A549 (cell line): ENCODE measurements at regions not wholly inside any gene's neighbourhood (a gene's known extent, or its start where the extent isn't known, plus 50 kb on each side); places are given as distances from the start of the nearest gene placed in this dataset.
"Not testable (repeated sequence)": the region's sequence is repeated elsewhere in the genome, so short reads cannot be mapped to it uniquely, and the experiment has no call there.

Source experiments
- ATAC-seq, 2 experiments: fragments of 200-7000 bp in 1 of 2; fragments of >200 bp in 1 of 2; cut with Nextera tagmentation in 1 of 2; cut with Tn5 transposase in 1 of 2; 3 replicates each; pipeline versions ENCODE4 v1.8.0 to v1.9.1; 2018 to 2020; ENCODE audit warnings: mild to moderate bottlenecking in 1 of 2, moderate library complexity in 1 of 2
- CTCF ChIA-PET: fragments of 300-600 bp; sonication (Branson Sonifier 250); formaldehyde crosslinking; extraction: SDS; loops from one replicate; lab custom pipeline; 2021; ENCODE audit warnings: antibody characterized with exemption, inconsistent platforms; lab: Yijun Ruan, JAX
- POLR2A ChIA-PET: fragments of 350-600 bp; formaldehyde crosslinking; extraction: SDS; loops from one replicate; lab custom pipeline; 2021; ENCODE audit warnings: antibody characterized with exemption, inconsistent platforms; lab: Yijun Ruan, JAX
- DNase-seq, 2 experiments: peaks; one replicate each; pipeline versions ENCODE4 v3.0.0 to v3.0.0-alpha.2; 2011 to 2016; ENCODE audit warnings: low read depth in 1 of 2, low spot score in 1 of 2
- FAIRE-seq: peaks from 2 replicates; lab custom pipeline; 2011; peaks lifted over from hg19 to GRCh38; lab: Jason Lieb, UNC
- H3K27ac ChIP-seq, 2 experiments: fragments of >200 bp; sonication (Bioruptor Twin); formaldehyde crosslinking; 3 replicates each; pipeline ENCODE4 v1.5.1; 2016 to 2017
- H3K4me1 ChIP-seq: fragments of >200 bp; sonication (Bioruptor Twin); formaldehyde crosslinking; 3 replicates; pipeline ENCODE4 v1.6.1; 2016
- H3K4me2 ChIP-seq: fragments of >200 bp; sonication (Bioruptor Twin); formaldehyde crosslinking; 3 replicates; pipeline ENCODE4 v1.6.1; 2016
- H3K4me3 ChIP-seq: fragments of >200 bp; sonication (Bioruptor Twin); formaldehyde crosslinking; 3 replicates; pipeline ENCODE4 v1.5.1; 2016
- H3K9me3 ChIP-seq: fragments of >200 bp; sonication (Bioruptor Twin); formaldehyde crosslinking; 3 replicates; pipeline ENCODE4 v1.6.1; 2016
- WGBS: methylation state at CpG from one replicate; pipeline ENCODE4 v1.1.6; 2017; ENCODE audit errors: missing lambda C conversion rate; 5-methylcytosine and 5-hydroxymethylcytosine counted together

DNA sequence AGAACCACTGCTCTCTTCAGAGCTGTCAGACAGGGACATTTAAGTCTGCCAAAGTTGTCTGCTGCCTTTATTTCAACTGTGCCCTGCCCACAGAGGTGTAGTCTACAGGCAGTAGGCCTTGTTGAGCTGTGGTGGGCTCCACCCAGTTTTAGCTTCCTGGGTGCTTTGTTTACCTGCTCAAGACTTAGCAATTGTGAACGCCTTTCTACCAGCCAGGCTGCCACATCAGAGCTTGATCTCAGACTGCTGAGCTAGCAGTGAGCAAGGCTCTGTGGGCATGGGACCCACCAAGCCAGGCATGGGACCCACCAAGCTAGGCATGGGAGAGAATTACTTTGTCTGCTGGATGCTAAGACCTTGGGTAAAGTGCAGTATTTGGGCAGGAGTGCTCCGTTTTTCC is 351.8 kb downstream of the CDY1 start:
- H3K4me2 ChIP-seq, DNase-seq, POLR2A ChIA-PET, H3K4me1 ChIP-seq, H3K4me3 ChIP-seq, ATAC-seq, FAIRE-seq, CTCF ChIA-PET, H3K27ac ChIP-seq, H3K9me3 ChIP-seq: not testable (repeated sequence)
- WGBS, result no CpG with 5 or more reads among the region's 2 CpGs

DNA sequence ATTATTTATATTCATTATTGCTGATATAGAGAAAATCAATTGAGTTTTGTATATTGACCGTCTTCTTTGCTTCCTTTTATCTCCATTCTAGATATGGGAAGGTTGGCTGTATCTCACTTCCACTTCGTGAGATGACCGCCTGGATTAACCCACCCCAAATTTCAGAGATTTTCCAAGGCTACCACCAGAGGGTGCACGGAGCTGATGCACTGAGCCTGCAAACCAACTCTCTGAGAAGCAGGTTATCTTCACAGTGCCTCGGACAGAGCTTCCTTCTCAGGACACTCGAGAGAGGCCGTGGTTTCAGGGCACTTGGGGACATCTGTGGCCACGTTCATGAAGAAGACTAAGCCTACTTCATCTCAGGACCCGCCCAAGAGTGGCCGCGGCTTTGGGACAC is 365.8 kb downstream of the CDY1 start:
- no CpG with 5 or more reads among the region's 11 CpGs for WGBS
- not testable (repeated sequence) for FAIRE-seq

DNA sequence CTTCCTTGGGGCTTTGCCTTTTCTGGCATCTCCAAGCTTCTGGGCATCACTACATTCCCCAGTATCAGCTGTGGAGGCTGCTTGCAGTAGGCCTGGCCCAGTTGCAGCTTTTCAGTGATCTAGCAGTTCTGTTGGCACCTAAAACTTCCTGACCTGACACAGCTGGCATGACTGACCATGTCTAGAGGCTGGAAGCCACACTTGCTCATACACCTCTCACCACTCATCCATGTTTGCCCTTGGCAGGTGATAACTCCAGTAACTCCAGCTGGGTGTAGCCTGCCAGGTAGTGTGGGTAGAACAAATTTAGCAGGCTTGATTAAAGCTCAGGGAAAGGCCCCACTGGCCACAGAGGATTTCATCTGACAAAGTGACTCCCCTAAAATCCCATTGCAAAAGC is 377.9 kb downstream of the CDY1 start:
- DNase-seq, H3K4me2 ChIP-seq, FAIRE-seq, H3K27ac ChIP-seq, H3K4me1 ChIP-seq, H3K9me3 ChIP-seq, H3K4me3 ChIP-seq, ATAC-seq, POLR2A ChIA-PET, CTCF ChIA-PET: not testable (repeated sequence)

More for the DNA sequence above, 365.8 kb downstream of the CDY1 start:
- H3K4me3 ChIP-seq, H3K27ac ChIP-seq, CTCF ChIA-PET, H3K4me2 ChIP-seq, H3K9me3 ChIP-seq, H3K4me1 ChIP-seq, DNase-seq, POLR2A ChIA-PET: not testable (repeated sequence)
- ATAC-seq, result peak; percentile 64; a peak in 5 of 6 replicates

- FAIRE-seq, H3K4me1 ChIP-seq, ATAC-seq, POLR2A ChIA-PET, H3K9me3 ChIP-seq, H3K4me3 ChIP-seq, H3K27ac ChIP-seq, CTCF ChIA-PET, H3K4me2 ChIP-seq, DNase-seq: not testable (repeated sequence)
- no CpG with 5 or more reads among the region's 3 CpGs for WGBS
These were observed 425.4 kb downstream of the CDY1 start for GRCh38 chrY:26047365-26047764.

DNA sequence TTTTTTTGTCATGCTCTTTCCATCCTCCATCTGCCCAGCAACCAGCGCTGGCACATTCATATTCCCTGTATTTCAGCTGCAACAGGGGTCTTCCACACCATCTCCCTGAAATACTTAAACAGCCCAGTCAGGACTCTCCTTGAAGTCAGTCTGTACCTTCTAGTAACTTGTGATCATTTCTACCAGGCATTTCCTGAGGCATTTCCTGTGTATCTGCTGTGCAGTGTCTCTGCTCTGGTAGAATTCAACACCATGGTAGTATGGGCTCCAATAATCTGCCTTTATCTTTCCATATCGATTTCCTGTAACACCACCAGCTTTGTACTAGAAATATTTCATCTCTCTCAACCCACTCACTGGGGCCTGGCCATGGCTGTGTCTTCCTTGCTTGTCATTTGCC is 436.0 kb downstream of the CDY1 start:
- H3K9me3 ChIP-seq, FAIRE-seq, POLR2A ChIA-PET, DNase-seq, CTCF ChIA-PET, ATAC-seq, H3K4me1 ChIP-seq, H3K4me2 ChIP-seq, H3K27ac ChIP-seq, H3K4me3 ChIP-seq: not testable (repeated sequence)
- WGBS, result no CpG with 5 or more reads among the region's 2 CpGs

- POLR2A ChIA-PET, CTCF ChIA-PET, DNase-seq, H3K4me2 ChIP-seq, H3K9me3 ChIP-seq, H3K27ac ChIP-seq, H3K4me3 ChIP-seq, FAIRE-seq, H3K4me1 ChIP-seq, ATAC-seq: not testable (repeated sequence)
- no CpG with 5 or more reads among the region's 4 CpGs for WGBS
These were observed 437.3 kb downstream of the CDY1 start for GRCh38 chrY:26059229-26059628.

DNA sequence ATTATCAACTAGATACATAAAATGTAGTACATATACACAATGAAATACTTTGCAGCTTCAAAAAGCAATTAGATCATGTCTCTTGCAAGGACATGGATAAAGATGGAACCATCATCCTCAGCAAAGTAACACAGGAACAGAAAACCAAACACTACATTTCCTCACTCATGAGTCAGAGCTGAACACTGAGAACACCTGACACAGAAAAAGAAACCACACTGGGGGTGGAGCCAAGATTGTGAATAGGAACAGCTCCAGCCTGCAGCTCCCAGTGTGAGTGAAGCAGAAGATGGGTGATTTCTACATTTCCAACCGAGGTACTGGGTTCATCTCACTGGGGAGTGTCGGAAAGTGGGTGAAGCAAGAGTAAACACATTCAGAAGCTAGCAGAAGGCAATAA is 451.2 kb downstream of the CDY1 start:
- FAIRE-seq, H3K4me2 ChIP-seq, DNase-seq, H3K4me3 ChIP-seq, H3K9me3 ChIP-seq, H3K4me1 ChIP-seq, CTCF ChIA-PET, ATAC-seq, POLR2A ChIA-PET, H3K27ac ChIP-seq: not testable (repeated sequence)
- no CpG with 5 or more reads among the region's 2 CpGs for WGBS

DNA sequence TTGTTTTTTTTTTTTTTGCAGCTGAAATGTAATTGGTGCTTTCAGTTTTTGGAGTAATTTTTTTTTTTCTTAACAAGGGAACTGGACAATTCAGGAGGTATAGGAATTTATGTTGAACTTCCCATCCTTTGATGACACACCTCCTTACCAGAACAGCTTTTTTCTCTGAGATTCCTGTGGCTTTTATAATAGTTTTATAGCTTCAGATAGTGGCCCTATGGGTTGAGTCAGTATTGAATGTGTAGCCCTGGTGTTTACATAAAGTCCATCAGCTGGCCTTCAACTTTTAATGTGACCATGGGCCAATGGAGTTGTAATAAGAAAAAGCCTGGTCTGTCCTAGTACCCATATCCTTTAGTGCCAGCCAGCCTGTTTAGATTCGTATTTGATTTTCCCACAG is 457.5 kb downstream of the CDY1 start:
- POLR2A ChIA-PET, ATAC-seq, H3K4me3 ChIP-seq, H3K9me3 ChIP-seq, FAIRE-seq, H3K27ac ChIP-seq, CTCF ChIA-PET, DNase-seq, H3K4me1 ChIP-seq, H3K4me2 ChIP-seq: not testable (repeated sequence)
- no CpG with 5 or more reads among the region's 1 CpG for WGBS

GRCh38 chrY:26081266-26081665 is 459.3 kb downstream of the CDY1 start:
- no CpG with 5 or more reads among the region's 4 CpGs for WGBS
- H3K4me1 ChIP-seq, H3K27ac ChIP-seq, DNase-seq, POLR2A ChIA-PET, H3K4me2 ChIP-seq, CTCF ChIA-PET, FAIRE-seq, H3K4me3 ChIP-seq, ATAC-seq, H3K9me3 ChIP-seq: not testable (repeated sequence)

DNA sequence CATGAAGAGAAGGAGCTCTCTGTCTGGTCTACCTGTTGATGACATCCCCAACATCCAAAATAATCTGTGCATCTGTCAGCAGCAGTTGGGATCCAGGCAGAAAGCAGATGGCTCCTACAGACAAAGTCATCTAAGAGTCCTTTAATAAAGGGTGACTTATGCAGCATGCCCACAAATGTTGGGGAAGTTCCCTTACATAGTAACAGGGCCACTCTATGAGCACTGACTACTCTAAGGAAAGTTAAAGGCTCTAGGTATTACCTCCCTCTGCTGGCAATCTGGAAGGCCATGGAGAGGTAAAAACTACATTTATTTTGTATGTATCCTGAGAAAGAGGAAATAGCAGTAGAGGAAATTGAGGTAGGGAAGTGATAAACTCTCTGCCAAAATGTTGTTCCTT is 465.2 kb downstream of the CDY1 start:
- H3K4me1 ChIP-seq, POLR2A ChIA-PET, H3K4me3 ChIP-seq, H3K9me3 ChIP-seq, H3K27ac ChIP-seq, DNase-seq, ATAC-seq, CTCF ChIA-PET, FAIRE-seq, H3K4me2 ChIP-seq: not testable (repeated sequence)
